ENCODE measurements at regions not wholly inside any gene's neighbourhood (a gene's known extent, or its start where the extent isn't known, plus 50 kb on each side); places are given as distances from the start of the nearest gene placed in this dataset.
A peak's percentile ranks its signal among the peaks of the same experiment; 100 is the strongest.

DNA sequence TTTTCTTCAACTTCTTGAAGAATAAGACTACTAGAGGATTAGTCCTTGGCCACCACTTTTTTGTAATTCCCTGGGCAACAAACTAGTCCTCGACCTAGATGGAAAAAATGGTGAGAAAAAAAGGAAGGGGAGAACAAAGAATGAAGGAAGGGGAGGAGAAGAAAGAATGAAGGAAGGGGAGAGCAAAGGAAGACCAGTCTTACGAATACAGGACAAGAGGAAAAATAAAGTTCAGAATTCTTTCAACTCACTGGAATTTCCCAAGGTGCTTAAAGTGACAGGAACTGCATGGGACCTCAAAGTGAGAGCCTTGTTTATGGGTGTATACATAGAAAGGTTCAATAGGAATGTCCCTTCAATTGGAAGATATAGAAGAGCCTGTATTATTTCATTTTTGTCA lies 509.3 kb upstream of the JARID2 start:
- no peak for DNase-seq (ENCODE audit: low read depth)

DNA sequence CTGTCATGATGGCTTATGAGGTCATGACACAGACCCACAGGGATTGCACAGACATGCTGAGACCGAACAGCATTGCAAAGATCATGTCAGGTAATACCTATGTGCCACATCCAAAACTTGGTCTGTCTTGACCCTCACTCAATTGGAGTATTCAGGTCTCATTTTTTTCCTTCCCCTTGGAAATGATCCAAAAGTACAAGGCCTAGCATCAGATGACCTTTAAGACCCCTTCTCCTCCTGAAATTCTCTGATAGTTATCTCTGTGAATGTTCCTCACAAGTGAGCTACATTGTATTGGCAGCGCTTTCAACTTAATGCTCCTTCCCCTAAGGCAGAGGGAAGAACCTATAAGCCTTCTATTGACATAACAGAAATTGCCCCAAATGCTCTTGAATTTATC lies 507.4 kb upstream of the JARID2 start:
- no peak for DNase-seq (ENCODE audit: low read depth)

DNA sequence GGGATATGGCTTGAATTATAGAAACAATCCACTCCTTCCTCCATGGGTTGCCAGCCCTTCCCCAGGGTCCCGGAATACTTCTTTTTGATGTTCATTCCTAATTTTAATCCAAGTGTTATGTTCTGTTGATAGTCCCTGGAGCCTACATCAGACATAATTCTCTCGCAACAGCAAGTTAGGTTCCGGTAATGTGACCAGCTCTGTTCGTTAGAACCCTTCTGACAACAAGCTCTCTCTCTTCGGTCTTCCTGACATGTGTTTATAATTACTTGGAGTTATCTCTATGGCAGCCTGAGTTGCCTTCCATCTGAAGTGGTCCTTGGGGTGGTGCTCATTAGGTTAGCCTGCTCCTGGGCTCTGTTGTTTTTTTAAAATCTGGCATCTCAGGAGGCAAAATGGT lies 506.9 kb upstream of the JARID2 start:
- DNase-seq (ENCODE audit: low read depth): no peak

DNA sequence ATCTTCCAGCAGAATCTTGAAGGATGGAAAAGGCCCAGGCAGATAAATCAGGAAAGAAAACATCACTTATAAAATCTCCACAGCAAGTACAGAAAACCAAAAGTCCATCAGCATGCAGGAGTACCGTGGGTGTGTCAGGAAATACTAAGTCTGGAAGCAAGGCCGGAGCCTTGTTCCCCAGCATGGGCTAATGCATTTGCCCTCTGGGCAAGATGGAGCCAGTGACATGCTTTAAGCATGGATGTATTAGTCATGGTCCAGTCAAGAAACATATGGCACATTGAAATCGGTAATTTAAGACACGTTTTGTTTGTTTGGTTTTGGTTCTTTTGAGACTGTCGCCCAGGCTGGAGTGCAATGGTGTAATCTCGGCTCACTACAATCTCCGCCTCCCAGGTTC lies 506.0 kb upstream of the JARID2 start:
- no peak for DNase-seq (ENCODE audit: low read depth)

DNA sequence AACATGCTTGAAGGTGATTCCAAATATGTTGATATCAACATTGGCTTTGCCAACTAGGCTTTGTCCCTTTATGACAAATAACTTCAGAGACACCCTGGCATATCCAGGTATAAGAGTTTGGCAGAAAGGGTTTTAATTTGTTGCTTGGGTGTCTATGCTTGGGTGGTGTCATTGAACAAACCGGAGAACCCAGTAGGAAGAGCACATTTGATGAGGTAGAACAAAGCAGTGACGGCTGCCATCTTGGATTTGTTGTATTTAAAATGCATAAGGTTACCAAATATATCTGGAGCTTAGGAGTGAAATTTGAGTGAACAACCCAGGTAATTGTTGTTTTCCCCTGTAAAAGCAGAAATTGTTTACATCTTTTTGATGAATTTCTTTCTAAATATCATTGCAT lies 503.7 kb upstream of the JARID2 start:
- no peak for DNase-seq (ENCODE audit: low read depth)

DNA sequence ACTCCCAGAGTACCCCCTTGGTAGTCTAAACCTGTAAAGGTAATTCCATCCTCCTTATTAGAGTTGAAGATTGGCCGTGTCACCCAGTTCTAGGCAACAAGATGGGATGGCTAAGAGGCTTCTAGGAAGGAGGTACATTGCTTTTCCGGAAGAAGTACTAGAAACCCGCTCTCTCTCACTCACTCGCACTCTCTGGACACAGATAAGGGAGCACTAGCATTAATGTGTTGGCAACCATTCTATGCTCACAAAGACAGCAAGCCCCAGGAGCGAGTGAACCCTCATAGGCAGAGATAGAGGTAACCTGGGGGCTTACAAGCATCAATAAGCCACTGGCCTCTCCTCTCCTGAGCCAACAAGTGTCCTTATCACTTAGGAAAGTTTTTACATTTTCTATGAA lies 503.2 kb upstream of the JARID2 start:
- DNase-seq (ENCODE audit: low read depth): no peak

DNA sequence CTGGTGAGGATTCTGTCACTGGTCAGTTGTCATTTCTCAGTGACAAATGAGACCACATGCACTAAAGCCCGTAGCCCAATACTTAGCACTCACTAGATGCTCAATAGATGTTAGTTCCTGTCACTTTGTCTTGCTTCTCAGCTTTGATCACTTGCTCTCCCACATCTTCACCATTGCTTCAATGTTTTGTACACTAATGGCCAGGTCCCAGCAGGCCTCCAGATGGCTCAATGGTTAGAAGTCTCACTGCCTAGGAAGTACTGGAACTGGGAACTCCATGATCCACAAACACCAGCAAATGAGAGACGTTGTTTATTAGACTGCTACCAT lies 502.8 kb upstream of the JARID2 start:
- no peak for DNase-seq (ENCODE audit: low read depth)

DNA sequence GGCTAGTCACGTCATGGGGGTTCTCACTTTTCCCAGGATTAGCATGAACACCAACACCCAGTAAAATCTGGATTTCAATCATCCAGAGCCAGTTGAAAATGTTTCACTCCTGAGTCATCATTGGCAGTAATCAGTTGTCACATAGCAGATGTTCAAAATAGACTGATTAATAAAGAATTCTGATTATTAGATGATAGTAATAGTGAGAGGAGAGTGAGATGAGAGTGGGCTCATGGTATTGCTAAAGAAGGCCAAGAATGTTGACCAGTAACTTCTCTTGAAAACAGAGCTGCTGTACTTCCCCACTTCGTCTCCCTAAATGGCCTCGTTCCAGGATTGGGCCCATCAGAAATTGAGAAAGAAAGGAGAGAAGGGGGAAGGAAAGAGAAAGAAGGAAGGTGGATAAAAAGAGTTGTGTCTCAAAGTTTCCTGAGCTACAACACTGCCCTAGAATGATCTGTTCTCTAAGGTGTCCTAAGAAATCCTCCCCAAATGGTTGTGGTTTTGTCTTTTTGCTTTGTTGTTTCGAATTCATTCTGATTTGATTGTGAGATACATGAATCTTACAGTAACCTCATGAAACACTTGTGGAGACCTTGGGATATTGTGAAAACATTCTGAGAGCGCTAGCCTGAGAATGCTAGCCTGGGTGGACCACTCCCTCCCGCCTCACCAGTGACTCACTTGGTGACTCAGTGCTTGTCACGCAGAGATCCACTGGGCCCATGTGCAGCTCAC lies 502.2 kb upstream of the JARID2 start:
- peak; percentile 96 for DNase-seq (ENCODE audit: low read depth)

DNA sequence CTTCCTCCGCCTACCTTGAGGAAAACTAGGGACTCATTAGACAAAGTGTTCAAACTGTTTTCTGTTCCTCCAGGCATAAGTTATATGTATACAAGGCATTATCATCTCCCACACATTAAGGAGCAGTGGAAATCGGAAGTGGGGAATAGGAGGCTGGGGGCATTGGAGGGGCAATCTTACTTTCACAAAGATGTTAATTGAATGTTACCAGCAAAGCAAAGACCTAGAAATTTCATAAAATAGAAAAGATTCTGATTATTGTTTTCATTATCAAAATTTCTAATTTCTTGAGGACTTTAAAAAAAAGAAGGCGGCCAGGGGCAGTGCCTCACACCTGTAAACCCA lies 501.7 kb upstream of the JARID2 start:
- no peak for DNase-seq (ENCODE audit: low read depth)

DNA sequence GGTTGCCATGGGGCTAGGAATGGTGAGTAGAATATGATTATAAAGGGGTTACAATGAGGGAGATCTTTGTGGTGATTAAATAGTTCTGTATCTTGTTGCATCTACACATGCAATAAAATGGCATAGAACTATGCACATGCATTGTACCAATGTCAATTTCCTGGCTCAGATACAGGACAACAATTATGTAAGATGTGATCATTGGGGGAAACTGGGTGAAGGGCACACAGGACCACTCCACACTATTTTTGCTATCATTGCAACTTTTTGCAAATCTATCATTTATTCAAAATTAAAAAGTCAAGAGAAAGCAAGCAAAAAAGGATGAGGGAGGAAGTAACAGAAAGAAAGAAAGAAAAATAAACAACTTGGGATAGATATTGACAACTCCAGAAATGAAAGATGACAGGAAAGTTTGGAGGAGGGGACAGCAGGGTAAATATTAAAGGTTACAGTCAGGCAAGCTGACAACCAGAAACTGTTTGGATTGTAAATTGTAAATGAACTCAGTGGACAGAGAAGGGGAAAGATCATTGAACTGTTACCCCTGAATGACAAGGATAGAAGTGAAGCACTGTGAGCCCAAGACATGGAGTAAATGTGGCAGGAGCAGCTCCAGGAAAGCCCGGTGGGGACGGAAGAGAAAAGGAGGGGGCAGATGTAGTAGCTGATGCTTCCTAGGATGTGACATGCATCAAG lies 499.6 kb upstream of the JARID2 start:
- no peak for DNase-seq (ENCODE audit: low read depth)

DNA sequence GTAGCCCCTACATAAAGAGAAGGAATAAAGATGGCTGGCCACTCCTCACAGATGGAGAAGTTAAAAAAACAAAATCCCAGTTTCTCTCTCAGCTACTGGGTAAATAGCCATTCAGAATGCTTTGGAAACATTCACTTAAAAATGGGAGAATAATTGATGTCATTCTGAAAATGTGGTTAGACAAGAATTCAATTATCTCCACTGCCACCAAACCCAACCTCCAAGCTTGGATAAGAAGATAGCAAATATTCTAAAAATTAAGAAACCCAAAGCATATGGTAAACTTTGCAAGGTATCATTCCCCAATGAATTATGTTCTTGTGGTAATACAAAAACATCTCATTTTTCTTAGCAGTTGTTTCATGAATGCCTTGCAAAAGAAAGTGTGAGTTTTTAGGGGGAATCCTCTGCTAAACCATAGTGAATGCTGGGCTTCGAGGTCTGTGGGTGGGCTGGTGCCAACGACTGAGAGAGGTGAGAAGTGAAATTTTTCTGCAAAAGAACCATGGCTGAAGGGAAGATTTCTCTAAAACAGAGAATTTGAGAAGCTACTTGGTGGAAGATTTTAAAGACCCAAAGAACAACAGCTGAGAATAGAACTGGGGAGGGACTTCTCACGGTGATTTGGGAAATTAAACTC lies 497.9 kb upstream of the JARID2 start:
- DNase-seq (ENCODE audit: low read depth): no peak

DNA sequence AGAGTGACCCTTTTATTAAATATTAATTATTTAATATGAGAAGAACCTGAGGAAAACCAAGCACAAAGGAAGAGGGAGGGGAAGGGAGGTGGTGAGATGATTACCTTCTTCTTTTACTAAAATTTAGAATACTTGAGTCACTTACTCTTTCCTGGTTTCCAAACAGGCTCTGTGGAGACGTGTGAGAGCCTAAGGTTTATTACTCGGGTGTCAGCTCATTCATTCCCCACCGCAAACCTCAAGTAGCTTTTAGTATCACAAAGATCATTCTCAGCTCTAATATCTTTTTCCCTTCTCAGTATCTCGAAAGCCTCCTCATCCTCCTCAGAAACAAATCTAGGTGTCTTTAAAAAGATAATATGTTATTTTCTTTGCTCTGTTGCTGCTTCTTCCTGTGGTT lies 497.2 kb upstream of the JARID2 start:
- DNase-seq (ENCODE audit: low read depth): no peak

DNA sequence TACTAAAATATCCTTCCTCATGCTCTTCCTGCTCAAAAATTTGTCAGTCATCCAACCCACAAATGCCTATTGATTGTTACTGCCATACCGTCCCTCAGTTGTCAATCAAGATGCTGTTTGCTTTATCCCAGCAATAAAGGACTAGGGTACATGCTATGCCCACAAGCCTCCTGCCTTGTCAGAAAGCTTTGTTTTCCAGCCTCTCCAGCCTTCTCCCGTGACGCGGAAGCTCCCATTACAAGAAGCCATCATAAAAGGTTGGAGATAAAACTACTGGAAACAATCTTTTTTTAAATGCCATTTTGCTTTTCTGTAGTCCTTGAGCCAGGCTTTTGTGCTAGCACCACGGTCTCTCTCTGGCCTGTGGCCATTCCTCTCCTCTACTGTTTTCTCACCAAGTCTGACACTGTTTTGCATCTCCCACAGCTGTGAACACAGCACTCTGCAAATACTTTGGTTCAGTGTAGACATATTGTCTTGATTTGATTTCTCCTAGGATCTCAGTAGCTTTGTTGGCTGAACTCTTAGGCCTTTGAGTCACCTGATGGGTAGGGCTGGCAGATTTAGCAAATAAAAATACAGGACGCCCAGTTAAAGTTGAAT lies 495.7 kb upstream of the JARID2 start:
- no peak for DNase-seq (ENCODE audit: low read depth)

DNA sequence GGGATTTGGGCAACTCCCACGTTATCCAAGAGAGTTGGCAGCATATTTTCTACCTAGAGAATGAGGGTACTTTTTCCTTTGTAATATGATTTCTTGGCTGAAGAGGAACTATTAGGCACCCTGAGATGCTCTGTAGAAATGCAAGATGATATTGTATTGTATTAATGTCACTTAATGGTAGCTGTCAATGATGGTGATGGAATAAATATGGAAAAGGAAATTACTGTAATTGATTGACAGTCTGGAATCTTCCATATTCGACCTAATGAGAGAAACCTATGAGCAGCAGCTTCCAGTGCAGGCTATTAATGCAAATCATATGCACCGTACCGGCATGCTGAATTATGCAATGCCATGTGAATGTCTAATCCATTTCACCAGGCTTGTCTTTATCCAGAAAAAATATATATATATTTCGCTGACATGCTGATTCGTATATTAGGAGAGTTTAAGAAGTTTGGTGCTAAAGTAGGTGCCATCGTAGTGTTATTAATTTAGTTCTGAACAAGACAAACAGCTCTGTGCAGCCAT lies 494.2 kb upstream of the JARID2 start:
- no peak for DNase-seq (ENCODE audit: low read depth)

DNA sequence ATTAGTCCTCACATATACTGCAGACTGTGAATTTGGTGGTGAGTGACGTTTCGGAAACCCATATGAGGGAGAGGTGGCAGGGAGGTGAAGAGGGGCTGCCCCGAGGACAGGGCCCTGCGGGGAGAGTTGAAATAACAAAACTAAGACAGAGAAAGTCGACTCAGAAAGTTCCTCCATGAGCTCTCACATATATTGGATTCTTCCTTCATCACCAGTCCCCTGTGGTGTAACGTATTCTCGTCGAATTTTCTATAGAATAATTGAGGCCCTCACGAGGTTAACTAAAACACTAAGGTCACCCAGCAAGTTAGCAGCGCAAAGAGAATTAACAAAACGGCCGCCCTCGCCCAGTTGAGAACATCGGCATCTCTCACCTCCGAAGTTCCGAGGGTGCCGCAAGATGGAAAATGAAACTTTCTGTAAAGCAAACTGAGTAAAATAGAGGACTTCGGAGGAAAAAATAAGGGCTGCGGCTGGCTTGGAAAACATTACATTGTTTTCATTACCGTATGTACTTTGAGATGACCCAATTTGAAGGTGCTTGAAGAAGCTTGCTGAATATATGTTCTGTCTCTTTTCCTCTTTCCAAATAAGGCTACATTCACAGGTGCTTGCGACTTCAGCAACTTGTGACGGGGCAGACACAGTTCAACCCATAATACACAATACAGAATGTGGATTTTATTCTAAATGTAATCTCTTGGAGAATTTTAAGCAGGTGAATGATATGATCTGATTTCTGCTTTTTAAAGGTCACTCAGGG lies 490.9 kb upstream of the JARID2 start:
- no peak for DNase-seq (ENCODE audit: low read depth)

DNA sequence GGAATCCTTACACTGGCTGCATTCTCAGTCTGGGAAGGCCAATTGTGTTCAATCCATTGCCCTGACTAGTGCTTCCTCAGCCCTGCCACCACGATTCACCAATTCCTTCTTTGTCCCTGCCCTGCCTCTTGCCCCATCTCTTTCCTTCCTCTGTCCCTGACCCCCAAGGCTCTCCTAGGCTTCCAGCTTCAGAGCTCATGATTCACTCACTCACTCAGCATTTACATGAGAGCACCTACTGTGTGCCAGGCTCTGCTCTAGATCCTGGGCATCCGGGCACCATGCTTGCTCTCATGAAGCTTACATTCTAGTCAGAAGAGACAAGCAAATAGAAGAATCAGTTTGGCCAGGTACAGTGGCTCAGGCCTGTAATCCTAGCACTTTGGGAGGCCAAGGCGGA lies 489.5 kb upstream of the JARID2 start:
- DNase-seq (ENCODE audit: low read depth): no peak

DNA sequence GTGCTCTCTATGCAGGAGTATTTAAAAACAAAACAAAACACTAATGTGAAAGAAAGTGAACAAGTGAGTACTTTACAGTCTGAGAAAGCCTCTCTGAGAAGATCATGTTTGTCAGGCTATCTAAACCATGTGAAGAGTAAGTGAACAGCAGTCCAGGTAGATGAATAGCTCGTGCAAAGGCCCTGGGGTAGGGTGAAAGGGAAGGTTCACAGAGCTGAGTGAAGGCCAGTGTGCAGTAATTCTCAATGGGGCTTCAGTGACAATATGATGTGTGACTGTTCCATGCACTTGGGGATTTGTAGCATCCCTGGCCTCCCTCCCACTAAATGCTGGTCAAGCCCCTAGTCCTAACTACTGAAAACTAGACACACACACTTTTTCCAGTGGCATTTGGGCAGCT lies 488.9 kb upstream of the JARID2 start:
- DNase-seq (ENCODE audit: low read depth): no peak

DNA sequence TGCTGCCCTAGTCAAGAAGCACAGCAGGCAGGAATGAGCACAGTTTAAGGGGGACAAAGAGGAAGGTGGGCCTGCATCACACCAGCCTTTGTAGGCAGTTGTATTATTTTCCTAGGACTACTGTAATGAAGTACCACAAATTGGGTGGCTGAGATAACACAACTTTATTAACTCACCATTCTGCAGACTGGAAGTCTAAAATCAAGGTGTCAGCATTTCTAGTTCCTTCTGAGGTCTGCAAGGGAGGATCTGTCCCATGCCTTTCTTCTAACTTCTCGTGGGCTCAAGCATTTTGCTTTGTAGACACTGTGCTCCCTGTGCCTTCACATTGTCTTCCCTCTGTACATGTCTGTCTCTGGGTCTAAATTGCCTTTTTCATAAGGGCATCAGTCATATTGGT lies 488.5 kb upstream of the JARID2 start:
- no peak for DNase-seq (ENCODE audit: low read depth)

DNA sequence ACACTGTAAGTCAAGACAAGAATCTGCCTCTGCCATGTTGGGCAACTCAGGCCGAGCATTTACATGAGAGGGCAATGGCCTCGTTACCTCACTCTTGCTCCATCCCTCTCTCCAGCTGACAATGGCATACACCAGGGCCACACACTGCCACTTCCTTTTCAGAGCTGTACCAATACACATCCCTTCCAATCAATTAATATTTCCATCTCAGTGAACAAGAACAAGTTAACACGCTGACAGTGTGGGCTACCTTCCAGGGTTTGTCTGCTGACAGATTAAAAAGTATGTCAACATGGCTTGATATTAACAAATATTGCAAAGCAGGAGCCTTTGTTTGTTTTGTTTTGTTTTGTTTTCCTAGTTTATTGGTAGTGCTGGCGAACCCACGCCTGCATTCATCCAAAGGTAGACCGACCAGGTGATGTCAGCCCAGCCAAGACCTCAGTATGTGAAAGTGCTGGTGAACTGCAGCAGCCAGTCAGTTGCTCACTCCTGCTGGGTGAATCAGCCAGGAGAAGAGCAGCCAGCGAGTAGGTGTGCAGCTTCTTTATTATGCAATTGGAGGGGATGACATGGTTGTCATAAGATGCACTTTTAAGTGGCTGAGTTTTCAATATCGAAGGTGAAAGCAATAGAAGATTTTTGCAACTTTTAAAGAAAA lies 487.3 kb upstream of the JARID2 start:
- DNase-seq (ENCODE audit: low read depth): no peak

DNA sequence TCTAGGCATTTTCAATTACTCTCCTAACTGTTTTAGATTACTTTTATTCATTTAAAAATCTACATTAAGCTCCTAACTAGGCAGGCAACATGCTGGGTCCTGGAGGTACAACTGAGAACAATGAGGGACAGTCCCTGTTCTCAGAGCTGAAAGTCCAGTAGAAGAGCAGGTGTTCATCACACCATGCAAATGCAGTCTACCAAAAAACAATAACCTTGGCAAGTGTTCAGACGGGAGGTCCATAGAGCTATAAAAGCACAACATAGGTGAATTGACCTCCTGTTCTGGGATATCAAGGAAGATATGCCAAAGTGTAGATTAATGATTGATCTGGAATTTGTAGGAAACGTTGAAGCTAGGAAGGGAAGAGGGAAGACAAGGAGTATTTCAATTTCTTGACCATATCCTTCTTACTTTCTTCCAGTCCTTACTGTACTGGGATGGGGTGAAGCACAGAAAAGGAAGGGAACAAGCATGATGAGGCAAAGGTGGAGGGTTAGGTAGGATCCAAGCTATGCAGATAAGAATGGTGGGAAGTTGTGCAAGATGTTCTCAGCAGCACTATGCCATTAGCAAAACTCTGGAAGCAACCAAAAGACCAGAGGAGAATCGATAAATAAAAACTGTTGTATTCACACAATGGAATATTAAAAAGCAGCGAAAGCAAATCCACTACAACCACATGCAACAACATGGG lies 485.7 kb upstream of the JARID2 start:
- DNase-seq (ENCODE audit: low read depth): no peak

DNA sequence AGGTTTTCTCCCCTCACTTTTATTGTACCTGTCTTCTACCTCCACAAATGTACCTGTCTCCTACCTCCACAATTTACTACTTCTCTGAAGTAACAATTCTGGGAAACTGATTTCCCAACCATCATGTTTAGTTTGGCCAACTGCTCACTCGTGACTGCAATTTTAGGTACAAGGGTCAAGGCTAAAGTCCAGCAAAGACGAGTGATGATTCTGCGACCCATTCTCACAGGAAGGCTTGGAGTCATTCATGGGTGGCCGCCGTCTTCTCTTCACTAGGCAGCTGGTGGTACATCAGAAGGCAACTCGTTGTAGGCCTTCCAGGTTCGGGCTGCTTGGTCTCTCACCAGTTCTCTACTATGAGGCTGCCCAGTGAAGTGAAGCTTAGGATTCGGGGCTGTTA lies 483.8 kb upstream of the JARID2 start:
- no peak for DNase-seq (ENCODE audit: low read depth)
